ENCODE measurements at regions not wholly inside any gene's neighbourhood (a gene's known extent, or its start where the extent isn't known, plus 50 kb on each side); places are given as distances from the start of the nearest gene placed in this dataset.
"Not testable (repeated sequence)": the region's sequence is repeated elsewhere in the genome, so short reads cannot be mapped to it uniquely, and the experiment has no call there.

DNA sequence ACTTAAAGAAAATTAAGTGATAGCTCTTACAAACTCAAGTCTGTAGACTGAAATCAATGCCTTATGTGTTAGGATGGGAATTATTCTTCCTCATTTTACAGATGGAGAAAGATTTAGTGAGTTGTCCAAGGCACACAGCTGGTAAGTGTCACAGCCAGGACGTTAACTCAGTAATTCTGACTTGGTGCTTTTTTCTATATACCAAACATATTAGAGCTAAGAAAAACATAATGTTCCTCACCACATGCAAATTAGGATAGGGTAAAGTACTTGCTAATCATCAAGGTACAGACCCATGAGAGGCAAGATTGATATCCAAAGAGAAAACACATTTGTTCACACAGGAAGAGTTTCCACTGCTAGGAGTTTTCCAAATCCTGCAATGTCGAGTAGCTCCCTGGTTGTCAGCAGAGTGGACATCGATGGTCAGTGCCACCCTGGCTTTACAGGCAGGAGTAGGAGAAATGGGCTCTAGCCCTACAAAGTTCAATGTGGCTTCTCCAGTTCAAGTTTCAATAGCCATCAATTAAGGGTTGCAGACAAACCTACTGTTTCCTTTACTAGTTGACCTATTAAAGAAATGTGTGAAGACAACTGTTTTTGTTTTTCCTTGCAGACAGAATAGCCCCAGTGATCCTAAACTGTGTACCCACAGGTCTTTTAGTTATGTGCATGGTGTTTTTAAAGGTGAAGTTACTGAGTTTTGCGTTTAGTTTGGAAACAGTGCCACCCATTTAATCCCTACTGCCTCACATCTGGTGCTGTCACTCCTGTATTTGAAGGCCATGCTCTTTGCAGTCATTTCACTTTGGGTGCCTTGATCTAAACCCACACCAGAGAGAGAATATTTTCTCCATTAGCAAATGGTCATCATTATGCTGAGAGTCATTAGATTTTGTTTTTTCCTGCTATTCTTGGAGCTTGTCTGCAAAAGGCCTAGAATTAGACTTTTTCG lies 460.8 kb upstream of the SMARCA2 start:
- in situ Hi-C loops (cut with MboI; ENCODE audit: low sequenced_read_pairs in 4 of 4) = no loop called here
- H3K27ac ChIP-seq = no peak overlapping the region
- H3K9me3 ChIP-seq = no peaks in the 10 kb centered on the region

GRCh38 chr9:1558666-1559065 lies 456.5 kb upstream of the SMARCA2 start:
- H3K4me1 ChIP-seq; in situ Hi-C loops (cut with MboI; ENCODE audit: low sequenced_read_pairs in 4 of 4); H3K27me3 ChIP-seq; intact Hi-C loops (cut with DNase I; ENCODE audit: low total_unique reads); H3K36me3 ChIP-seq; H3K27ac ChIP-seq; H3K9me3 ChIP-seq; ATAC-seq; DNase-seq; H3K4me3 ChIP-seq: not testable (repeated sequence)

More for the DNA sequence above, 460.8 kb upstream of the SMARCA2 start:
- Histone ChIP-seq H3K27me3 (no peaks in the 10 kb centered on the region), H3K4me1 (no peaks in the 10 kb centered on the region), H3K4me3 (no peak overlapping the region), H3K36me3 (no peaks in the 10 kb centered on the region)
- ATAC-seq = no peak
- intact Hi-C loops (cut with DNase I; ENCODE audit: low total_unique reads) = no loop called here
- DNase-seq = no peak
- TF ChIP-seq POLR2A (IDR thresholded peaks at IDR 0.05) (no peak), CTCF (IDR thresholded peaks at IDR 0.05 in 4 of 5, conservative IDR thresholded peaks at IDR 0.05 in 1 of 5) (no peak)

- H3K9me3 ChIP-seq = no peaks in the 10 kb centered on the region
- H3K27me3 ChIP-seq = no peaks in the 10 kb centered on the region
- TF ChIP-seq POLR2A (IDR thresholded peaks at IDR 0.05) = no peak
- TF ChIP-seq CTCF (IDR thresholded peaks at IDR 0.05 in 4 of 5, conservative IDR thresholded peaks at IDR 0.05 in 1 of 5) = no peak
- ATAC-seq (no peak), DNase-seq (no peak)
- intact Hi-C loops (cut with DNase I; ENCODE audit: low total_unique reads) (no loop called here), in situ Hi-C loops (cut with MboI; ENCODE audit: low sequenced_read_pairs in 4 of 4) (no loop called here)
- no peak overlapping the region for H3K27ac ChIP-seq
- no peak overlapping the region for H3K4me3 ChIP-seq
- H3K36me3 ChIP-seq = no peaks in the 10 kb centered on the region
- no peaks in the 10 kb centered on the region for H3K4me1 ChIP-seq
These were observed 439.2 kb upstream of the SMARCA2 start for GRCh38 chr9:1575939-1576338.

- no peak overlapping the region for H3K4me3 ChIP-seq
- H3K4me1 ChIP-seq = no peaks in the 10 kb centered on the region
- no peaks in the 10 kb centered on the region for H3K9me3 ChIP-seq
- no peak for TF ChIP-seq CTCF (IDR thresholded peaks at IDR 0.05 in 4 of 5, conservative IDR thresholded peaks at IDR 0.05 in 1 of 5)
- TF ChIP-seq POLR2A (IDR thresholded peaks at IDR 0.05) = no peak
- no peaks in the 10 kb centered on the region for H3K36me3 ChIP-seq
- in situ Hi-C loops (cut with MboI; ENCODE audit: low sequenced_read_pairs in 4 of 4) = no loop called here
- no peaks in the 10 kb centered on the region for H3K27me3 ChIP-seq
- intact Hi-C loops (cut with DNase I; ENCODE audit: low total_unique reads) = no loop called here
- no peak overlapping the region for H3K27ac ChIP-seq
- ATAC-seq (no peak), DNase-seq (no peak)
These were observed 434.9 kb upstream of the SMARCA2 start for GRCh38 chr9:1580215-1580614.

DNA sequence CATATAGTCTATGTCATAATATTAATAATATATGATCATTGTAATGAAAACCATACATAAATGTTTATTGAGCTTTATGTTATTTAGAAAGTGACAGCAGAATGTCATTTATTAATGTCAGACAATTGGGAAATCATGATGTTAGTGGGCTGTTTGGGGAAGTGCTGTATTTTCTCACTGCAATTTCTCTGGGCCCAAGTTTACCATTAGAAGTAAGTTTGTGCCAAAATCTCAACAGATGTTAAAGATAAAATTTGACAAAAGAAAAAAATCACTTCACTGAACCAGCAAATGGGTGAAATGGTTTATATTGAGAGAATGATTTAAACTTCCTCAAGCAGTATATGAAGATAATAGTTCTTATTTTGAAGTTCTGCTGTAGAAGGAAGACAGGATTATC lies 433.2 kb upstream of the SMARCA2 start:
- intact Hi-C loops (cut with DNase I; ENCODE audit: low total_unique reads) (no loop called here), in situ Hi-C loops (cut with MboI; ENCODE audit: low sequenced_read_pairs in 4 of 4) (no loop called here)
- no peaks in the 10 kb centered on the region for H3K27me3 ChIP-seq
- H3K4me3 ChIP-seq = no peak overlapping the region
- DNase-seq = no peak
- TF ChIP-seq CTCF (IDR thresholded peaks at IDR 0.05 in 4 of 5, conservative IDR thresholded peaks at IDR 0.05 in 1 of 5) (no peak), POLR2A (IDR thresholded peaks at IDR 0.05) (no peak)
- ATAC-seq = no peak
- H3K36me3 ChIP-seq = no peaks in the 10 kb centered on the region
- H3K4me1 ChIP-seq = no peaks in the 10 kb centered on the region
- H3K27ac ChIP-seq = no peak overlapping the region
- H3K9me3 ChIP-seq = no peaks in the 10 kb centered on the region
